Astrocyte of the spinal cord (primary cell): ENCODE measurements at regions not wholly inside any gene's neighbourhood (a gene's known extent, or its start where the extent isn't known, plus 50 kb on each side); places are given as distances from the start of the nearest gene placed in this dataset.

ENCODE experiments used
- DNase-seq: peaks from one replicate; pipeline ENCODE4 v3.0.0; 2011; ENCODE audit warnings: low read depth, low spot score
- H3K4me3 ChIP-seq: 2 replicates; pipeline ENCODE4 v1.5.1; 2011; ENCODE audit warnings: low read depth, mild to moderate bottlenecking, low read length, moderate library complexity
- in situ Hi-C: cut with HindIII; loops from 2 replicates; pipeline ENCODE4 v1.10.0; 2017; ENCODE audit warnings: low sequenced_read_pairs
- TF ChIP-seq, protein P1 (sequence below): IDR thresholded peaks from 2 replicates; pipeline ENCODE4 v1.5.1; 2012; ENCODE audit warnings: low read depth, mild to moderate bottlenecking, low read length, inconsistent platforms

DNA sequence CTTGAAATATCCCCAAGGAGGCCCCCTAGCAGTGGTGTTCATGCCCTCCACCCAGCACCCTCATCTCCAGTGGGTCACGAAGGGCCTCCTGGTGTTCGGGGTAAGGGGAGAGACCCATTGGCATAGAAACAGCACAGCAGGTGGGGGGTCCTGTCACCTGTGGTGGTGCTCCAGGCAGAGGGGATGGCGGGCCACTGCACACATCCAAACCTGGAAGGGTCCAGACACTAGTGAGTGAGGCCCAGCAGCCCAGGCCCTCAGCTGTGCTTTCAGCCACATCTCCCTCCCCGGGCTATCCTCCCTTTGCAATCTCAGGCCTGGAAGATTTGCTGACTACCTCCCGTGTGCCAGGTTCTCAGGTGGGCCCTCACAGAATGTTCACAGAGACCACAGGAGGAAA is 59.4 kb upstream of the LYVE1 start:
- no peak for DNase-seq
- H3K4me3 ChIP-seq = no peak overlapping the region
- TF ChIP-seq, protein P1, sequence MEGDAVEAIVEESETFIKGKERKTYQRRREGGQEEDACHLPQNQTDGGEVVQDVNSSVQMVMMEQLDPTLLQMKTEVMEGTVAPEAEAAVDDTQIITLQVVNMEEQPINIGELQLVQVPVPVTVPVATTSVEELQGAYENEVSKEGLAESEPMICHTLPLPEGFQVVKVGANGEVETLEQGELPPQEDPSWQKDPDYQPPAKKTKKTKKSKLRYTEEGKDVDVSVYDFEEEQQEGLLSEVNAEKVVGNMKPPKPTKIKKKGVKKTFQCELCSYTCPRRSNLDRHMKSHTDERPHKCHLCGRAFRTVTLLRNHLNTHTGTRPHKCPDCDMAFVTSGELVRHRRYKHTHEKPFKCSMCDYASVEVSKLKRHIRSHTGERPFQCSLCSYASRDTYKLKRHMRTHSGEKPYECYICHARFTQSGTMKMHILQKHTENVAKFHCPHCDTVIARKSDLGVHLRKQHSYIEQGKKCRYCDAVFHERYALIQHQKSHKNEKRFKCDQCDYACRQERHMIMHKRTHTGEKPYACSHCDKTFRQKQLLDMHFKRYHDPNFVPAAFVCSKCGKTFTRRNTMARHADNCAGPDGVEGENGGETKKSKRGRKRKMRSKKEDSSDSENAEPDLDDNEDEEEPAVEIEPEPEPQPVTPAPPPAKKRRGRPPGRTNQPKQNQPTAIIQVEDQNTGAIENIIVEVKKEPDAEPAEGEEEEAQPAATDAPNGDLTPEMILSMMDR = no peak
- in situ Hi-C loops = no loop called here

DNA sequence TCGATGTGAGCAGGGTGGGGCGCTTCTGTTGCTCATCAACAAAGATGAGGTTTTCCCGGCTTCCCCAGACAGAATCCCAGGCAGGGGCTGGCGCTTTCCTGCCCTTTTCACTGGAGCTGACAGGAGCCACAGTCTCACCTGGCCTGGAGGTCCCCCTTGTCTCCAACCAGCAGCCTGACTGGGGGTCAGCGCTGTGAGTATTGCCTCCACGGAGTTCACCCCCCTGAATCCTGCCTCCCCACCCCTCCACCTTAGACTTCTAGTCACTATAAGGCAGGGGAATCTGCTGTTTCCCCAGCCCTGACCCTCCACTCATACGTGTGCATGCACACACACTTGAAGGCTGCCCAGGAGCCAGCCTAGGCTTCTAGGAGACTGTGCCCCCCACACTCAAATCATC is 58.8 kb upstream of the LYVE1 start:
- TF ChIP-seq, protein P1 = no peak
- no peak for DNase-seq
- H3K4me3 ChIP-seq = no peak overlapping the region
- in situ Hi-C loops = no loop called here

DNA sequence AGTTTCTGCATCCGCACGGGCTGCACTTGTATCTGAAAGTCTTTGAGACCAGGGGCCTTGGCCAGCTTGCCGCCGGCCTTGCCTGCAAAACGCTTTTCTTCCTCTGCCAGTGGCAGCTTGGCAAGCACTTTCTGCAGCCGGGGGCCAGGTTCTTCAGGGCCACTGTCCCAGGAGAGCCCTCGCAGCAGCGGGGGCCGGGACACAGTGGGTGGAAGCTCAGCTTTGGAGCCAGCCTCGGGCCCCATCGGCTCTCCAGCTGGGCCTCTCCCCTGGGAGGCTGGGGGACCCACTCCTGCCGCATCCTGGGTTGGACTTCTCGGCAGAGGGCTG is 57.5 kb upstream of the LYVE1 start:
- H3K4me3 ChIP-seq = no peak overlapping the region
- no peak for DNase-seq
- in situ Hi-C loops = no loop called here

DNA sequence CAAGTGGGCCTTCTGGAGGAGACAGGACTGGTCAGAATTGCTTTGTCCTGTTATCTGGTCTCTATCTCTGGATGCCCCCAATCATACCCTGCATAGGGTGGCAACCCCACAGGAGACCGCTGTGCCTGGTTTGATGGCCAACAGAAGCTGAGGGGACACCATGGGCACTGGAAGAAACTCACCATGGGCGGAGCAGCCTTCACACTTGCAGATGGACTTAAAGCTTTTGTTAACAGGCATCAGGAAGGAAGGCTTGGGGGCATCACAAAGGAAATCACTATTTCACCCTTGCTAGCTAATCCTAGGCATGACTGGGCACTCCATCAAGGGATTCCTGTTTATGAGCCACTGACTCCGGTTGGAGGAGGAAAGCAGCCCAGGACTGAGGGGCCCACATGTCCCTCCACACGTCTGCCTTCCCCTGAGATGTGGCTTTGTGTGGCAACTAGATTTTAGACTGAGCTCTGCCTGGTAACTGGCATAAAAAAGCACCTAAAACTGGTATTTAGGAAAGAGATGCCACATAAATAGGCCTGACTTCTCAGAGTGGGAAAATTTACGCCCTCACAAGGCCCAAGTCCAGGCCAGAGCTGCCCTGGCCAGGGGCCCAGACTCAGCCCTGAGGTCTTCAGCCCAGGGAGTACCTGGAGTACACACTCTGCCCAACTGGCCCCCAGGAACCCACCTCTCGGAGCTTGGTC is 57.0 kb upstream of the LYVE1 start:
- H3K4me3 ChIP-seq = no peak overlapping the region
- no peak for DNase-seq
- in situ Hi-C loops = no loop called here
- TF ChIP-seq, protein P1 = no peak

More for the DNA sequence above, 57.5 kb upstream of the LYVE1 start:
- TF ChIP-seq, protein P1 = no peak

DNA sequence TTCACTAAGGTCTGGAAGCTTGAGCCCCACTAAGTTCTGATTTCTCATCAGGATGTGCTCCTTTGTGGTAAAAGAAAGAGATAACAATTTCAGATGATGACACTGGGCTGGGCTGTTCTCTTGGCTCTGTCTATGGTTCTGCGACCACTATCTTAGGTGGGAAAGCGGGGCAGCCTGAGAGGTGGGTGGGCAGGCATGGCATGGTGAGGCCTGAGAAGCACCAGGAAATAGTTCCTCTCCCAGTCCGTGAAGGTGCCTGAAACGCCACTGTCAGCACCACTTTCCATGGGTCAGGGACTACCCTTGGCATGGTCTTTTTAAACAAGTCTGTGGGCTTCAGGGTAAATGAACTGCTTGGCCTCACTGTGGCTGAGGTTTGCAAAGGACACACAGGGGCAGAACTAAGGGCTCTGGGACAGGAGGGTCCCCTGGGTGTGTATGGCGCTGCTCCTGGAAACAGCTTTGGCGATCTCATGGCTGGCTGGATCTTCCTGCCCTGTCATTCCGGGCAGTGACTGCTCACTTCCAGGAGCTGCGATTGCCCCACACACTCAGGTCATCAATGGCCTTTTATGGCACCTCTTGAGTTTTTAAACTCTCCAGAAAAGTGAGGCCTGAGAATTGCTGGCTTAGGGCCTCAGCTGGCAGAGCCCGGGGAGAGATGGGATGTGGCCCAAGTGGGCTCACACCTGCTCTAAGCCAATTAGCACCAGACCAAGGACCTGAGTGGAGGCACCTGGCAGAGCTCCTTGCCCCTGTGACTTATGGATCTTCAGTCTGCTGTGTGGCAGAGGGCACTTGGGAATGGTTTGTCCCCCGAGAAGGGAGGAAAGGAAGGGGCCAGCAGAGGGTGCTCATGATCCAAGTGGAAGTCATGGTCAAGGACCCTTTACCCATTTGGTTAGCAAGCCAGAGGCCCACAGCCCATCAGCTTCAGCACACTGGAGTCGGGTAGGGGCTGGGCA is 55.6 kb upstream of the LYVE1 start:
- in situ Hi-C loops = no loop called here
- H3K4me3 ChIP-seq = no peak overlapping the region
- TF ChIP-seq, protein P1 = peak; percentile 56
- peak; percentile 14 for DNase-seq

DNA sequence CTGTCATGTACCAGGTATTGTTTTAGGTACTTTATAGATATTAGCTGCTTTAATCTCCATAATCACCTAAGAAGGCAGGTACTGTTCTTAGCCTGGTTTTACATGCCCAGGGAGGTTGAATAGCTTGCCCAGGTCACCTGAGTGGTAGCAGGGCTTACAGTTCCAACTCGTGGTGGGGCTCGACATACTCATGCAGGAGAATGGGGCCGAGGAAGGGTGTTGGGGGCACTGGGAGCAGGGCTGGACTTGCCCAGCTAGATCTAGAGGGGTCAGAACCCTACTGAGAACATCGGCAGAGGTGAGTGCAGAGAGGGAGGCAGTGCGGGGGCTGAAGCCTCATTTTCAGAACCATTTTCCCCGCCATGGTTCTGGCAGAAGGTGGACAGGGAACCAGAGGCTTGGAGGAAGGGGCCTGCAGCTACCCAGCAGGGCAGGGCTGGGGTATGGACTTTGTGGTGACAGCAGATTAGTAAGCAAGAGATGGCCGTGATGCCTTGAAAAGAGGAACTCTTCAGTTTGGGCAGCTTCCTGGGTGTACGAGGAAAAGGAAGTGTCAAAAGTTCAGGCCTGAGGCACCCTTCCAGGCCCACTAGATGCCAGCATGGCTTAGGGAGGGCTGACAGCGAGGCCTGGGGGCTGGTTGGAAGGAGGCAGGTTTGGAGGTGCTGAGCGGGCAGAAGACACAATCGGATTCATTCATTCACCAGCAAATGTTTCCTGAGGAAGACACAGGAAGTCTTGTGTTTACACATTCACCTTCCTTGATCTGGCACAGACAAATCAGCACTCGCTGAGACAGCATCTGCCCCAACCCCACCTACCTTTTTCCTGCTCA is 54.7 kb upstream of the LYVE1 start:
- TF ChIP-seq, protein P1 = no peak
- H3K4me3 ChIP-seq = no peak overlapping the region
- in situ Hi-C loops = no loop called here
- no peak for DNase-seq
